ENCODE measurements at regions not wholly inside any gene's neighbourhood (a gene's known extent, or its start where the extent isn't known, plus 50 kb on each side); places are given as distances from the start of the nearest gene placed in this dataset.

DNA sequence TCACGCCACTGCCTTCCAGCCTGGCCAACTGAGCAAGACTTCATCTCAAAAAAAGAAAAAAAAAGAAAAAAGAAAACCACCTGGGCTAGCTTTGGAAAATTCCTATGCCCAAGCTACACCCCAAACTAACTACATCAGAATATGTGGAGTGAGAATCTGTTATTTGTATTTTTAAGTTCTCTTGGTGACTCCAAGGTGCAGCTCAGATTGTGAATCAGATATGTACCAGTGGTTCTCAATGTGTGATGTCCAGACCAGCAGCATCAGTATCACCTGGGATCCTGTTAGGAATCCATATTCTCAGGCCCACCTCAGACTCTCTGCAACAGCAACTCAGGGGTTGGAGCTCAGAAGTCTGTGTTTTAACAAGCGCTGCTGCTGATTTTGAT, 376.8 kb downstream of the EDEM1 start:
- Histone ChIP-seq H3K4me2 (replicated peaks; ENCODE audit: extremely low read depth, low read length, poor library complexity, severe bottlenecking) (no peak overlapping the region), H3K79me2 (ENCODE audit: insufficient read depth, low read length) (no peaks in the 10 kb centered on the region), H3K27ac (ENCODE audit: low read depth in 1 of 2, low read length in 2 of 2) (no peak overlapping the region), H3K9me3 (replicated peaks in 1 of 2; ENCODE audit: control insufficient read depth in 1 of 2, insufficient read depth in 1 of 2, low read length in 2 of 2) (peaks cover 2 to 4% of the 10 kb centered on the region in 2 donors), H4K20me1 (ENCODE audit: insufficient read depth, low read length) (no peaks in the 10 kb centered on the region), H2AFZ (ENCODE audit: insufficient read depth, low read depth, low read length, poor library complexity, severe bottlenecking) (no peak overlapping the region), H3K4me3 (replicated peaks in 1 of 3; ENCODE audit: low read depth in 2 of 3, low read length in 3 of 3) (no peak overlapping the region), H3K27me3 (ENCODE audit: control insufficient read depth in 2 of 2, insufficient read depth in 2 of 2, low read length in 2 of 2) (no peaks in the 10 kb centered on the region), H3K36me3 (replicated peaks in 1 of 2; ENCODE audit: control insufficient read depth in 1 of 2, insufficient read depth in 2 of 2, low read length in 2 of 2) (no peaks in the 10 kb centered on the region), H3K4me1 (ENCODE audit: control insufficient read depth in 1 of 2, insufficient read depth in 2 of 2, low read length in 2 of 2) (no peaks in the 10 kb centered on the region), H3K9ac (ENCODE audit: insufficient read depth, low read length, poor library complexity, severe bottlenecking) (no peak overlapping the region)
- WGBS (ENCODE audit: insufficient coverage) = 100% methylated on average over 1 of the region's 2 CpGs
- no peak overlapping the region for H3K27ac Mint-ChIP-seq
- H3K36me3 Mint-ChIP-seq = no peaks in the 10 kb centered on the region
- H3K27me3 Mint-ChIP-seq (ENCODE audit: low read depth in 3 of 3) = peaks cover 0 to 2% (median 0%) of the 10 kb centered on the region in 3 donors
- no peak overlapping the region for H3K4me3 Mint-ChIP-seq
- no peaks in the 10 kb centered on the region for H3K4me1 Mint-ChIP-seq
- TF ChIP-seq, protein P1, sequence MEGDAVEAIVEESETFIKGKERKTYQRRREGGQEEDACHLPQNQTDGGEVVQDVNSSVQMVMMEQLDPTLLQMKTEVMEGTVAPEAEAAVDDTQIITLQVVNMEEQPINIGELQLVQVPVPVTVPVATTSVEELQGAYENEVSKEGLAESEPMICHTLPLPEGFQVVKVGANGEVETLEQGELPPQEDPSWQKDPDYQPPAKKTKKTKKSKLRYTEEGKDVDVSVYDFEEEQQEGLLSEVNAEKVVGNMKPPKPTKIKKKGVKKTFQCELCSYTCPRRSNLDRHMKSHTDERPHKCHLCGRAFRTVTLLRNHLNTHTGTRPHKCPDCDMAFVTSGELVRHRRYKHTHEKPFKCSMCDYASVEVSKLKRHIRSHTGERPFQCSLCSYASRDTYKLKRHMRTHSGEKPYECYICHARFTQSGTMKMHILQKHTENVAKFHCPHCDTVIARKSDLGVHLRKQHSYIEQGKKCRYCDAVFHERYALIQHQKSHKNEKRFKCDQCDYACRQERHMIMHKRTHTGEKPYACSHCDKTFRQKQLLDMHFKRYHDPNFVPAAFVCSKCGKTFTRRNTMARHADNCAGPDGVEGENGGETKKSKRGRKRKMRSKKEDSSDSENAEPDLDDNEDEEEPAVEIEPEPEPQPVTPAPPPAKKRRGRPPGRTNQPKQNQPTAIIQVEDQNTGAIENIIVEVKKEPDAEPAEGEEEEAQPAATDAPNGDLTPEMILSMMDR (IDR thresholded peaks at IDR 0.05) = no peak
- H3K9me3 Mint-ChIP-seq = peaks cover 0 to 16% (median 11%) of the 10 kb centered on the region in 7 donors
- intact Hi-C loops (cut with micrococcal nuclease) = no loop called here
- DNase-seq = no peak

DNA sequence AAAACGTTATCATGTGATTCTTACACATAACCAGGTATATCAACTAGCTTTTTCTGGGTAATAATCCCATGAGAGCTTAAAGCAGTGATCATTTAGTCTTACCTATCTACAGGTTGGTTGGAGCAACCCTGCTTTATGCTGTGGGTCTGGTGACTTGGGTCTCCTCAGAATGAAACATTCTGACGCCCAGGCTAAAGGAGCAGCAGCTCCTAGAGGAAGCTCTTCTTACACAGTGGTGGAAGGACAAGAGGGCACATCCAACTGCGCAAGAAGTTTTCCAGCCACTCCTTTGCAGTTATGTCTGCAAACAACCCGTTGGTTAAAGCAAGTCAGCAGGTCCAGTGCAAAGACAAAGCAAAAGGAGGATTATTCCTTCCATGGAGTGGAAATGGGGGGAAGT, 377.5 kb downstream of the EDEM1 start:
- Histone ChIP-seq H4K20me1 (ENCODE audit: insufficient read depth, low read length) (no peaks in the 10 kb centered on the region), H3K4me3 (replicated peaks in 1 of 3; ENCODE audit: low read depth in 2 of 3, low read length in 3 of 3) (no peak overlapping the region), H3K36me3 (replicated peaks in 1 of 2; ENCODE audit: control insufficient read depth in 1 of 2, insufficient read depth in 2 of 2, low read length in 2 of 2) (no peaks in the 10 kb centered on the region), H2AFZ (ENCODE audit: insufficient read depth, low read depth, low read length, poor library complexity, severe bottlenecking) (no peak overlapping the region), H3K4me1 (ENCODE audit: control insufficient read depth in 1 of 2, insufficient read depth in 2 of 2, low read length in 2 of 2) (no peaks in the 10 kb centered on the region), H3K4me2 (replicated peaks; ENCODE audit: extremely low read depth, low read length, poor library complexity, severe bottlenecking) (no peak overlapping the region), H3K9me3 (replicated peaks in 1 of 2; ENCODE audit: control insufficient read depth in 1 of 2, insufficient read depth in 1 of 2, low read length in 2 of 2) (peaks cover 2 to 4% of the 10 kb centered on the region in 2 donors), H3K9ac (ENCODE audit: insufficient read depth, low read length, poor library complexity, severe bottlenecking) (no peak overlapping the region), H3K79me2 (ENCODE audit: insufficient read depth, low read length) (no peaks in the 10 kb centered on the region), H3K27me3 (ENCODE audit: control insufficient read depth in 2 of 2, insufficient read depth in 2 of 2, low read length in 2 of 2) (no peaks in the 10 kb centered on the region), H3K27ac (ENCODE audit: low read depth in 1 of 2, low read length in 2 of 2) (no peak overlapping the region)
- intact Hi-C loops (cut with micrococcal nuclease) = no loop called here
- H3K27me3 Mint-ChIP-seq (ENCODE audit: low read depth in 3 of 3) = peaks cover 0 to 2% (median 0%) of the 10 kb centered on the region in 3 donors
- 33% methylated on average over 2 of the region's 4 CpGs for WGBS (ENCODE audit: insufficient coverage)
- H3K27ac Mint-ChIP-seq = peak overlapping the region in 1 of 7 donors; percentile 3
- peaks cover 0 to 13% (median 10%) of the 10 kb centered on the region in 7 donors for H3K9me3 Mint-ChIP-seq
- TF ChIP-seq, protein P1 (IDR thresholded peaks at IDR 0.05) = no peak
- no peaks in the 10 kb centered on the region for H3K36me3 Mint-ChIP-seq
- peak in 1 of 3 donors; percentile 7 for DNase-seq
- no peak overlapping the region for H3K4me3 Mint-ChIP-seq
- H3K4me1 Mint-ChIP-seq = no peaks in the 10 kb centered on the region
